SK-N-SH treated with all-trans-retinoic acid at 6 μM for 48 hours (cell line): ENCODE measurements at regions not wholly inside any gene's neighbourhood (a gene's known extent, or its start where the extent isn't known, plus 50 kb on each side); places are given as distances from the start of the nearest gene placed in this dataset.

Source experiments
- ARNTL ChIP-seq: fragments of 450-650 bp; formaldehyde crosslinking; IDR thresholded peaks from 2 replicates; pipeline ENCODE4 v1.5.0; 2020; ENCODE audit warnings: low read depth, mild to moderate bottlenecking, moderate library complexity, borderline replicate concordance
- CSDC2 ChIP-seq: fragments of 250-450 bp; sonication (Bioruptor Pico); IDR thresholded peaks from 2 replicates; pipeline ENCODE4 v1.5.0; 2020; ENCODE audit warnings: mild to moderate bottlenecking, moderate library complexity
- ESRRG ChIP-seq: fragments of 250-450 bp; sonication (Bioruptor Pico); IDR thresholded peaks from 2 replicates; pipeline ENCODE4 v1.6.1; 2021; ENCODE audit warnings: mild to moderate bottlenecking
- GLIS3 ChIP-seq: fragments of 250-450 bp; sonication (Bioruptor Pico); IDR thresholded peaks from 2 replicates; pipeline ENCODE4 v1.5.0; 2020; ENCODE audit warnings: mild to moderate bottlenecking, moderate library complexity
- ISL1 ChIP-seq: fragments of 250-450 bp; sonication (Bioruptor Pico); IDR thresholded peaks from 2 replicates; pipeline ENCODE4 v2.1.2; 2022; ENCODE audit warnings: mild to moderate bottlenecking, moderate library complexity
- PATZ1 ChIP-seq: fragments of 250-450 bp; sonication (Bioruptor Pico); IDR thresholded peaks from 2 replicates; pipeline ENCODE4 v1.8.0; 2020; ENCODE audit warnings: mild to moderate bottlenecking, moderate library complexity, borderline replicate concordance
- POU6F1 ChIP-seq: fragments of 250-450 bp; sonication (Bioruptor Pico); IDR thresholded peaks from 2 replicates; pipeline ENCODE4 v1.8.0; 2021; ENCODE audit warnings: low read depth, mild to moderate bottlenecking, moderate library complexity, borderline replicate concordance
- PPARA ChIP-seq: fragments of 250-450 bp; sonication (Bioruptor Pico); IDR thresholded peaks from 2 replicates; pipeline ENCODE4 v1.5.0; 2020; ENCODE audit warnings: mild to moderate bottlenecking, borderline replicate concordance

GRCh38 chr12:93166541-93167307, 211.0 kb upstream of the NUDT4 start:
- no peak for TF ChIP-seq POU6F1 (CRISPR knock-in tag)
- no peak for TF ChIP-seq GLIS3 (CRISPR knock-in tag)
- no peak for TF ChIP-seq ESRRG (CRISPR knock-in tag)
- TF ChIP-seq PATZ1 (CRISPR knock-in tag), result no peak
- no peak for TF ChIP-seq ISL1
- no peak for TF ChIP-seq ARNTL (CRISPR knock-in tag)
- TF ChIP-seq PPARA (CRISPR knock-in tag), result no peak
- TF ChIP-seq CSDC2, result no peak
